HL-60 (cell line): ENCODE measurements at regions not wholly inside any gene's neighbourhood (a gene's known extent, or its start where the extent isn't known, plus 50 kb on each side); places are given as distances from the start of the nearest gene placed in this dataset.

ENCODE experiments used
- DNase-seq, 2 experiments: peaks; one replicate each; pipeline ENCODE4 v3.0.0-alpha.2; 2010 to 2020; ENCODE audit warnings: low read depth in 1 of 2, low spot score in 1 of 2
- H3K27ac ChIP-seq: fragments of 250-450 bp; sonication (Bioruptor Pico); replicated peaks from 2 replicates; pipeline ENCODE4 v1.5.1; 2020; ENCODE audit warnings: mild to moderate bottlenecking, moderate library complexity
- H3K27me3 ChIP-seq: fragments of 250-450 bp; sonication (Bioruptor Pico); 2 replicates; pipeline ENCODE4 v1.5.1; 2021; ENCODE audit warnings: mild to moderate bottlenecking, moderate library complexity; ENCODE audit not compliant: insufficient read depth, poor library complexity, severe bottlenecking
- H3K4me3 ChIP-seq: replicated peaks from 2 replicates; pipeline ENCODE4 v1.5.1; 2011; ENCODE audit warnings: mild to moderate bottlenecking, control low read depth, low read length; ENCODE audit not compliant: insufficient read depth
- GABPA ChIP-seq: IDR thresholded peaks from 2 replicates; pipeline ENCODE4 v1.6.1; 2012; ENCODE audit warnings: low read depth
- POLR2AphosphoS5 ChIP-seq: IDR thresholded peaks from 2 replicates; pipeline ENCODE4 v1.6.1; 2012; ENCODE audit warnings: low read depth
- REST ChIP-seq: IDR thresholded peaks from 2 replicates; pipeline ENCODE4 v1.6.1; 2012; ENCODE audit warnings: low read depth; ENCODE audit not compliant: insufficient replicate concordance
- SPI1 ChIP-seq: IDR thresholded peaks from 2 replicates; pipeline ENCODE4 v1.6.1; 2012; ENCODE audit warnings: low read depth, mild to moderate bottlenecking, borderline replicate concordance
- TF ChIP-seq, protein P1 (sequence below): IDR thresholded peaks from one replicate; pipeline ENCODE4 v1.5.1; 2011; ENCODE audit warnings: low read length, control low read depth, inconsistent platforms; ENCODE audit not compliant: insufficient read depth

DNA sequence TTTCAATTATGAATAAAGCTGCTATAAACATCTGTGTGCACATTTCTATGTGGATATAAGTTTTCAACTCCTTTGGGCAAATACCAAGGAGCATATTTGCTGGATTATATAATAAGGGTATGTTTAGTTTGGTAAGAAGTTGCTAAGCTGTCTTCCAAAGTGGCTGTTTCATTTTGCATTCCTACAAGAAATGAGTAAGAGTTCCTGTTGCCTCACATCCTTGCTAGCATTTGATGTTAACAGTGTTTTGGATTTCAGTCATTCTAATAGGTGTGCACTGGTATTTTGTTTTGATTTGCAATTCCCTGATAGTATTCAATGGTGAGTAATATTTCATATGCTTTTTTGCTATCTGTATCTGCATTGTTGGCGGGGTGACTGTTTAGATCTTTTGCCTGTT, 120.7 kb upstream of the MDFIC2 start:
- no peaks in the 10 kb centered on the region for H3K27me3 ChIP-seq
- no peak overlapping the region for H3K4me3 ChIP-seq
- TF ChIP-seq, protein P1, sequence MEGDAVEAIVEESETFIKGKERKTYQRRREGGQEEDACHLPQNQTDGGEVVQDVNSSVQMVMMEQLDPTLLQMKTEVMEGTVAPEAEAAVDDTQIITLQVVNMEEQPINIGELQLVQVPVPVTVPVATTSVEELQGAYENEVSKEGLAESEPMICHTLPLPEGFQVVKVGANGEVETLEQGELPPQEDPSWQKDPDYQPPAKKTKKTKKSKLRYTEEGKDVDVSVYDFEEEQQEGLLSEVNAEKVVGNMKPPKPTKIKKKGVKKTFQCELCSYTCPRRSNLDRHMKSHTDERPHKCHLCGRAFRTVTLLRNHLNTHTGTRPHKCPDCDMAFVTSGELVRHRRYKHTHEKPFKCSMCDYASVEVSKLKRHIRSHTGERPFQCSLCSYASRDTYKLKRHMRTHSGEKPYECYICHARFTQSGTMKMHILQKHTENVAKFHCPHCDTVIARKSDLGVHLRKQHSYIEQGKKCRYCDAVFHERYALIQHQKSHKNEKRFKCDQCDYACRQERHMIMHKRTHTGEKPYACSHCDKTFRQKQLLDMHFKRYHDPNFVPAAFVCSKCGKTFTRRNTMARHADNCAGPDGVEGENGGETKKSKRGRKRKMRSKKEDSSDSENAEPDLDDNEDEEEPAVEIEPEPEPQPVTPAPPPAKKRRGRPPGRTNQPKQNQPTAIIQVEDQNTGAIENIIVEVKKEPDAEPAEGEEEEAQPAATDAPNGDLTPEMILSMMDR: no peak
- TF ChIP-seq POLR2AphosphoS5 (no peak), SPI1 (no peak), GABPA (no peak), REST (no peak)
- no peak overlapping the region for H3K27ac ChIP-seq
- DNase-seq: no peak

- Histone ChIP-seq H3K27me3 (no peaks in the 10 kb centered on the region), H3K4me3 (no peak overlapping the region), H3K27ac (no peak overlapping the region)
- no peak for DNase-seq
- TF ChIP-seq, protein P1: no peak
- no peak for TF ChIP-seq REST
- TF ChIP-seq GABPA: no peak
- TF ChIP-seq POLR2AphosphoS5: no peak
- TF ChIP-seq SPI1: no peak
Observed at GRCh38 chr3:70431911-70432310, 119.5 kb upstream of the MDFIC2 start.

DNA sequence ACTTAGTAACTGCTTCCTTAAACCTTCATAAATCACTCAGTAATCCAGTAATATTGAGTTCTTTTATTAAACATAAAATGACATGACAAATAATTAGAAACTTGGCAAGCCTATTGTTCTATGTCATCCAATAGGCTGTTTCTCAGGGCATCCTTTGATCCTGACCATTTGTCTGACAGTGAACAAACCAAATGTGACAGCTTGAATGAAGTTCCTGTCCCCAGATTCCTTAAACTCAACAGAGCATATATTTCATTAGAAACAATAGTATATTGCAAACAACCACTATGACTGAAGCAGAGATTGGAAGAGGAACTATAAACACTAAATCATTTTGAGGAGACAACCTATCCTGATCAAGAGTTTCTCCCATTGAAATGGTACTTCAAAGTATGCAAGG, 113.6 kb upstream of the MDFIC2 start:
- no peaks in the 10 kb centered on the region for H3K27me3 ChIP-seq
- H3K27ac ChIP-seq: no peak overlapping the region
- no peak for TF ChIP-seq REST
- TF ChIP-seq POLR2AphosphoS5: no peak
- TF ChIP-seq, protein P1: no peak
- TF ChIP-seq GABPA: no peak
- DNase-seq: no peak
- H3K4me3 ChIP-seq: no peak overlapping the region
